ENCODE measurements at regions not wholly inside any gene's neighbourhood (a gene's known extent, or its start where the extent isn't known, plus 50 kb on each side); places are given as distances from the start of the nearest gene placed in this dataset.
A peak's percentile ranks its signal among the peaks of the same experiment; 100 is the strongest.

GRCh38 chr6:2396846-2397630 lies 151.6 kb upstream of the GMDS start:
- no peaks in the 10 kb centered on the region for H3K79me1 ChIP-seq (ENCODE audit: low read length)
- no peak overlapping the region for H3K9ac ChIP-seq (ENCODE audit: low read length)
- no peak overlapping the region for H3K14ac ChIP-seq (ENCODE audit: low read length)
- no peak overlapping the region for H2AK5ac ChIP-seq (ENCODE audit: low read length)
- H3K23ac ChIP-seq (ENCODE audit: low read length): no peak overlapping the region
- H2BK12ac ChIP-seq (ENCODE audit: low read length): no peak overlapping the region
- no peak overlapping the region for H3K4me3 ChIP-seq (ENCODE audit: low read depth, low read length)
- no peaks in the 10 kb centered on the region for H3K27me3 ChIP-seq (ENCODE audit: insufficient read depth, low read length)
- no peak overlapping the region for H2BK120ac ChIP-seq (ENCODE audit: insufficient read depth, low read length, poor library complexity)
- H3K79me2 ChIP-seq (ENCODE audit: control insufficient read depth, insufficient read depth, low read length, poor library complexity): no peaks in the 10 kb centered on the region
- no peak overlapping the region for H3K27ac ChIP-seq (ENCODE audit: low read depth, low read length)
- H2BK5ac ChIP-seq (ENCODE audit: low read depth, low read length, poor library complexity): no peak overlapping the region
- H2AFZ ChIP-seq (ENCODE audit: insufficient read depth, low read length, poor library complexity): no peak overlapping the region
- H3K4ac ChIP-seq (ENCODE audit: low read depth, low read length): no peak overlapping the region
- H3K36me3 ChIP-seq (ENCODE audit: control insufficient read depth in 1 of 2, insufficient read depth in 2 of 2, low read length in 2 of 2): no peaks in the 10 kb centered on the region
- H3K4me1 ChIP-seq (ENCODE audit: control insufficient read depth in 1 of 2, insufficient read depth in 2 of 2, low read length in 2 of 2): no peaks in the 10 kb centered on the region
- no peaks in the 10 kb centered on the region for H3K9me3 ChIP-seq (ENCODE audit: insufficient read depth, low read depth, low read length)
- no peak overlapping the region for H4K8ac ChIP-seq (ENCODE audit: low read depth, low read length)
- H4K91ac ChIP-seq (ENCODE audit: low read depth, low read length): no peak overlapping the region
- peak; percentile 57 to 75 for DNase-seq
- no peak overlapping the region for H4K12ac ChIP-seq (ENCODE audit: low read depth, low read length)
- H3K4me2 ChIP-seq (ENCODE audit: low read length): no peak overlapping the region
- no peak overlapping the region for H3K18ac ChIP-seq (ENCODE audit: low read length)
- WGBS (ENCODE audit: extremely low coverage, insufficient coverage, insufficient read length): no CpG with 5 or more reads among the region's 15 CpGs

GRCh38 chr6:2396042-2396657 lies 150.7 kb upstream of the GMDS start:
- Histone ChIP-seq H2BK5ac (ENCODE audit: low read depth, low read length, poor library complexity) (no peak overlapping the region), H3K4ac (ENCODE audit: low read depth, low read length) (no peak overlapping the region), H3K27me3 (ENCODE audit: insufficient read depth, low read length) (no peaks in the 10 kb centered on the region), H3K4me2 (ENCODE audit: low read length) (no peak overlapping the region), H2BK120ac (ENCODE audit: insufficient read depth, low read length, poor library complexity) (no peak overlapping the region), H3K36me3 (ENCODE audit: control insufficient read depth in 1 of 2, insufficient read depth in 2 of 2, low read length in 2 of 2) (no peaks in the 10 kb centered on the region), H3K79me2 (ENCODE audit: control insufficient read depth, insufficient read depth, low read length, poor library complexity) (no peaks in the 10 kb centered on the region), H3K23ac (ENCODE audit: low read length) (no peak overlapping the region), H3K14ac (ENCODE audit: low read length) (no peak overlapping the region), H3K4me3 (ENCODE audit: low read depth, low read length) (no peak overlapping the region), H3K4me1 (ENCODE audit: control insufficient read depth in 1 of 2, insufficient read depth in 2 of 2, low read length in 2 of 2) (no peaks in the 10 kb centered on the region), H2AK5ac (ENCODE audit: low read length) (no peak overlapping the region), H3K18ac (ENCODE audit: low read length) (no peak overlapping the region), H4K91ac (ENCODE audit: low read depth, low read length) (no peak overlapping the region), H2AFZ (ENCODE audit: insufficient read depth, low read length, poor library complexity) (no peak overlapping the region), H3K79me1 (ENCODE audit: low read length) (no peaks in the 10 kb centered on the region), H3K9me3 (ENCODE audit: insufficient read depth, low read depth, low read length) (no peaks in the 10 kb centered on the region), H4K12ac (ENCODE audit: low read depth, low read length) (no peak overlapping the region), H2BK12ac (ENCODE audit: low read length) (no peak overlapping the region), H3K27ac (ENCODE audit: low read depth, low read length) (no peak overlapping the region), H4K8ac (ENCODE audit: low read depth, low read length) (no peak overlapping the region), H3K9ac (ENCODE audit: low read length) (no peak overlapping the region)
- DNase-seq: peak in 1 of 2 donors; percentile 9
- WGBS (ENCODE audit: extremely low coverage, insufficient coverage, insufficient read length): no CpG with 5 or more reads among the region's 6 CpGs

DNA sequence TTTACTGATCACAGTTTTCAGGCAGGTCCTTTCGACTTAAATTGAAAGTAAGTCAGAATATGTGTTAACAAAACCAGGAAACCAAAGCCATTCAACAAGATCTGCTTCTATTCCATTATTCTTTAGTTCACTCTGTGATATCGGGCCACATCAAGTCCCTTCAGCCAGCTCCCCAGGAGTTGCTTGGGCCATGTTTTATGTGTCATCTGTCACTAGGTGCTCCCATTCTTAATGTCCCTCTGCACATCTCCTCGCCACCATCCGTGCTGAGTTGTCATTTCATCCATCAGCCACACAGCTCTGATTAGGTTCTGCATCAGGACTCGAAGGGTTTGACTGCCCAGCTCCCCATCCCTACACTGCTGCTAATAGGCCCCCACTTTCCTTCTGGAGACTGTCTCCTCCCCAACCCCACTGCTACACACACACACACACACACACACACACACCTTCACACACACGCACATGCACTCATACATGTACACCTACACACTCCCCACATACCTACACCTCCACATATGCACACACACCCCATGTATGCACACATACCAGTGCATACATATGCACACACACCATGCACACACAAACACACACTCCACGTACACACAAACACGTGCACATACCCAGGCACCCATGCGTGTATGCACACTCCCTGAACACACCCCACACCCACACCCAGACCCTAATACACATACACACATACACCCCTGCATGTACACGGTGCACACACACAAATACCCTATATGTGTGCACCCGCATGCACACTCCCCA lies 143.3 kb upstream of the GMDS start:
- no CpG with 5 or more reads among the region's 11 CpGs for WGBS (ENCODE audit: extremely low coverage, insufficient coverage, insufficient read length)
- Histone ChIP-seq H2BK12ac (ENCODE audit: low read length) (no peak overlapping the region), H3K14ac (ENCODE audit: low read length) (no peak overlapping the region), H4K91ac (ENCODE audit: low read depth, low read length) (no peak overlapping the region), H3K4me2 (ENCODE audit: low read length) (no peak overlapping the region), H4K8ac (ENCODE audit: low read depth, low read length) (no peak overlapping the region), H3K4ac (ENCODE audit: low read depth, low read length) (no peak overlapping the region), H3K4me3 (ENCODE audit: low read depth, low read length) (no peak overlapping the region), H4K12ac (ENCODE audit: low read depth, low read length) (no peak overlapping the region), H2BK5ac (ENCODE audit: low read depth, low read length, poor library complexity) (no peak overlapping the region), H3K4me1 (ENCODE audit: control insufficient read depth in 1 of 2, insufficient read depth in 2 of 2, low read length in 2 of 2) (no peaks in the 10 kb centered on the region), H3K18ac (ENCODE audit: low read length) (no peak overlapping the region), H3K27me3 (ENCODE audit: insufficient read depth, low read length) (no peaks in the 10 kb centered on the region), H3K23ac (ENCODE audit: low read length) (no peak overlapping the region), H3K79me1 (ENCODE audit: low read length) (no peaks in the 10 kb centered on the region), H3K9ac (ENCODE audit: low read length) (no peak overlapping the region), H3K79me2 (ENCODE audit: control insufficient read depth, insufficient read depth, low read length, poor library complexity) (no peaks in the 10 kb centered on the region), H2AFZ (ENCODE audit: insufficient read depth, low read length, poor library complexity) (no peak overlapping the region), H3K9me3 (ENCODE audit: insufficient read depth, low read depth, low read length) (peaks cover 3% of the 10 kb centered on the region), H3K36me3 (ENCODE audit: control insufficient read depth in 1 of 2, insufficient read depth in 2 of 2, low read length in 2 of 2) (no peaks in the 10 kb centered on the region), H2AK5ac (ENCODE audit: low read length) (no peak overlapping the region), H2BK120ac (ENCODE audit: insufficient read depth, low read length, poor library complexity) (no peak overlapping the region), H3K27ac (ENCODE audit: low read depth, low read length) (no peak overlapping the region)
- DNase-seq: no peak

GRCh38 chr6:2387445-2387844 lies 142.0 kb upstream of the GMDS start:
- Histone ChIP-seq H3K14ac (ENCODE audit: low read length) (no peak overlapping the region), H3K36me3 (ENCODE audit: control insufficient read depth in 1 of 2, insufficient read depth in 2 of 2, low read length in 2 of 2) (no peaks in the 10 kb centered on the region), H3K9me3 (ENCODE audit: insufficient read depth, low read depth, low read length) (peaks cover 3% of the 10 kb centered on the region), H4K91ac (ENCODE audit: low read depth, low read length) (no peak overlapping the region), H3K4me2 (ENCODE audit: low read length) (no peak overlapping the region), H3K18ac (ENCODE audit: low read length) (no peak overlapping the region), H3K23ac (ENCODE audit: low read length) (no peak overlapping the region), H3K4ac (ENCODE audit: low read depth, low read length) (no peak overlapping the region), H2BK120ac (ENCODE audit: insufficient read depth, low read length, poor library complexity) (no peak overlapping the region), H2AK5ac (ENCODE audit: low read length) (no peak overlapping the region), H3K27me3 (ENCODE audit: insufficient read depth, low read length) (no peaks in the 10 kb centered on the region), H2BK12ac (ENCODE audit: low read length) (no peak overlapping the region), H3K79me1 (ENCODE audit: low read length) (no peaks in the 10 kb centered on the region), H2AFZ (ENCODE audit: insufficient read depth, low read length, poor library complexity) (no peak overlapping the region), H3K4me3 (ENCODE audit: low read depth, low read length) (no peak overlapping the region), H3K9ac (ENCODE audit: low read length) (no peak overlapping the region), H2BK5ac (ENCODE audit: low read depth, low read length, poor library complexity) (no peak overlapping the region), H4K8ac (ENCODE audit: low read depth, low read length) (no peak overlapping the region), H3K79me2 (ENCODE audit: control insufficient read depth, insufficient read depth, low read length, poor library complexity) (no peaks in the 10 kb centered on the region), H4K12ac (ENCODE audit: low read depth, low read length) (no peak overlapping the region), H3K4me1 (ENCODE audit: control insufficient read depth in 1 of 2, insufficient read depth in 2 of 2, low read length in 2 of 2) (no peaks in the 10 kb centered on the region), H3K27ac (ENCODE audit: low read depth, low read length) (no peak overlapping the region)
- no CpG with 5 or more reads among the region's 3 CpGs for WGBS (ENCODE audit: extremely low coverage, insufficient coverage, insufficient read length)
- DNase-seq: no peak
